SK-N-MC (cell line): ENCODE measurements at regions not wholly inside any gene's neighbourhood (a gene's known extent, or its start where the extent isn't known, plus 50 kb on each side); places are given as distances from the start of the nearest gene placed in this dataset.

Source experiments
- DNase-seq: peaks from one replicate; pipeline ENCODE4 v3.0.0-alpha.2; 2011; ENCODE audit warnings: low read depth, low spot score
- H3K27ac ChIP-seq: fragments of 200-600 bp; sonication (generic); 2 replicates; pipeline ENCODE4 v1.5.1; 2016; ENCODE audit warnings: mixed run types
- H3K36me3 ChIP-seq: fragments of 200-600 bp; sonication (generic); 2 replicates; pipeline ENCODE4 v1.6.1; 2017; ENCODE audit warnings: antibody characterized with exemption, low read length, mixed read lengths; ENCODE audit not compliant: insufficient read depth
- H3K4me3 ChIP-seq: fragments of 200-600 bp; sonication (generic); 2 replicates; pipeline ENCODE4 v1.5.1; 2016
- H3K9ac ChIP-seq: fragments of 200-600 bp; sonication (generic); 2 replicates; pipeline ENCODE4 v1.8.0; 2017; ENCODE audit warnings: mixed run types, mixed read lengths; ENCODE audit not compliant: insufficient read length
- H3K9me3 ChIP-seq: fragments of 200-600 bp; sonication (generic); 2 replicates; pipeline ENCODE4 v1.6.1; 2017; ENCODE audit warnings: low read depth, mild to moderate bottlenecking, antibody characterized with exemption, low read length, moderate library complexity, mixed read lengths
- EZH2 ChIP-seq: fragments of 200-600 bp; sonication (generic); IDR thresholded peaks from one replicate; pipeline ENCODE4 v1.6.1; 2017; ENCODE audit warnings: antibody characterized with exemption
- FOXP2 ChIP-seq: optimal IDR thresholded peaks from 2 replicates; pipeline ENCODE3; 2011; ENCODE audit warnings: mild to moderate bottlenecking, moderate library complexity; ENCODE audit not compliant: insufficient read depth; ENCODE audit errors: extremely low read length, control extremely low read depth
- POLR2AphosphoS5 ChIP-seq: IDR thresholded peaks from 2 replicates; pipeline ENCODE4 v1.6.1; 2012; ENCODE audit warnings: mild to moderate bottlenecking, low read depth, low read length, borderline replicate concordance

DNA sequence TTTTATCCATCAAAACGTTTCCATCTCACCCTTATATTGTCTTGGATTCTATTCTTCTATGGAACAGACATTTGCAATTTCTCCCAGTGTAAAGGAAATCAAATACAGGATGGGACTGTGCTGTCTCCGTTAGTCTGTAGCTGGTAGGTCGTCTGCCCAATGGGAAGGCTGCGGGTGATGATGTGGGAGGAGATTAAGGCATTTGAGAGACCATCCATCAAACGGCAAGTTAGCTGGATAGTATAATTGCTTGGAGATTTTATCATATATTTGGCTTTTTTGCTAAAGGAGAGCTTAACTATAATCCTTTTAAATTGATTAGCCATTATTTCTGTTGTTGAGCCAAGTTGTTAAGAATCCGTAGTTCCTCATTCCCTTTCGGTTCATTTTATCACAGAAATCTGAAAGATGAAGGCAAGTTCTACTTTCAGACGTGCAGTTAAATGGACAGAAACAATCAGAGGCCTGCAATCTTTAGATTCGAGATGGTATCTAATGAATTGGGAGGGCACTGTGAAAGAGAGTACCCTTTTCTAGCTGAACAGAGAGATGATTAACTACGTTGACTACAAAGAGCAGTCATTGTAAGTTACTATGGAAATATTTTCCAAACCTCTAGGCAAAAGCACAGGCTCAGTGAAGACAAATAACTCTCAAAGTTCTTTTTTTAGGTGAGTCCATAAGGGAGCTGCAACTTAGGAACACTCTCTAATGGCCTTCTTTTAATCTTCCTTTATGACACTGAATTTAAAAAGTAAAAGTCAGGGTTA is 253.3 kb upstream of the KIAA1217 start:
- Histone ChIP-seq H3K27ac (no peak overlapping the region), H3K9me3 (no peaks in the 10 kb centered on the region), H3K9ac (no peak overlapping the region), H3K36me3 (no peaks in the 10 kb centered on the region), H3K4me3 (no peak overlapping the region)
- no peak for DNase-seq
- TF ChIP-seq EZH2 = no peak
- TF ChIP-seq FOXP2 = no peak
- no peak for TF ChIP-seq POLR2AphosphoS5

DNA sequence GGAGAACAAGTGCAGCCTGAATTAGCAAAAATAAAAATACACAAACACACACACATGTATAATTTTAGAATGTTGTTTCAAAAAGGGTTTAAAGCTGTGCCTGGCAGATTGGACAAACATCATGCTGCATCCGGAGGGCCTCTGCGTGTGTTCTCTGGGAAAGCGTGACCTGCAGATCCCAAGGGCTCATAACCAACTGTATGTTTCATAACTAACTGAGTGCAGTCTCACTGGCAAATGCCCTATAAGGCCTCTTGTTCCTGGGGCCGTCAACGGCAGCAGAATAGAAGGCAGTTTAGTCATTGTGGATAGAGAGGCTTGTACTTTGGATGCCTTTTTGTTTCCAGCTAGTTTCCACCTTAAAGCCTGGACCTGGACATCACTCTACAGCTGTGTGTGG is 243.8 kb upstream of the KIAA1217 start:
- no peak for DNase-seq
- TF ChIP-seq POLR2AphosphoS5 = no peak
- no peak for TF ChIP-seq EZH2
- no peak for TF ChIP-seq FOXP2

DNA sequence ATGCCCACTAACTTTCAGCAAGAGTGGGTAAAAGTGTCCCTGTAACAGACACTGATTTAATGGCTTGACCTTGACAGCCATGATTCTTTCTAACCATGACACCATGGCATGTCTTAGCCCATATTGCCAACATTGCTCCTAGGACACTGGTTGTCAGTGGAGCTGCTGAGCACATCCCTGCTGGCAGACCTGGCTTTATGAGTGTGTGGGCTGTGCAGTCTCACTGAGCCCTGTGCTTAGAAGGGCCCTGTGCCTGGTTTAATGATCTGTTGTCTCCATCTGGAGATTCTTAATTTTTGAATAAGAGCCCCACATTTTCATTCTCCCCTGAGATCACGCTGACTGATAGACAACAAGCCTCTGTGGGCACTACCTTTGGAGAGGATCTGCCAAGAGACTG is 243.1 kb upstream of the KIAA1217 start:
- no peak overlapping the region for H3K9ac ChIP-seq
- no peaks in the 10 kb centered on the region for H3K9me3 ChIP-seq
- H3K27ac ChIP-seq = no peak overlapping the region
- no peak for DNase-seq
- H3K4me3 ChIP-seq = no peak overlapping the region
- no peaks in the 10 kb centered on the region for H3K36me3 ChIP-seq
- TF ChIP-seq EZH2 = no peak
- TF ChIP-seq FOXP2 = no peak

More for the DNA sequence above, 243.8 kb upstream of the KIAA1217 start:
- Histone ChIP-seq H3K9ac (no peak overlapping the region), H3K9me3 (no peaks in the 10 kb centered on the region), H3K27ac (no peak overlapping the region), H3K4me3 (no peak overlapping the region), H3K36me3 (no peaks in the 10 kb centered on the region)

DNA sequence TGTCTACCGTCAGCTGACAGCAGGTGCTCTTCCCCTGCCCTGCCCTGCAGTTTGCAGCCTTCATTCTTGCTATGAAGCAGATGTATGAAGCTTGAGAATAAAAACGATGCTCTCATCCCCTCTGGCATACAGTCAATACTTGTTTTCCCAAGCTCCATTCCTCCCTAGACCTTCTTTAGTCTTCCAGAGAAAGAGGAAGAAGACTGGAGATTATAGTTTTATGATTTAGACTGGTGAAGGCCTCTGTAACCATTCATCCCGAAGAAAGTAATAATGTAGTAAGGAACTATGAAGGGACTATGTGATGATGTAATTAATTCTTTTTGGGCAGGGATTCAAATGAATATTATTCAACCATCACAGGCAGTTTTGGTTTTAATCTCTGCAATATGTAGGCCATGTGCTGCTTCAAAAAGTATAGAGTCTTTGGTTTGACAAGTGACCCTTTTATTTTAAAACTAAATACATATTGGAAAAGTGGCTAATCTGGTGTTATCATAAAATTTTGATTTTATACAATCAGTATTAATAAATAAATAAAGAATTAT is 242.4 kb upstream of the KIAA1217 start:
- H3K4me3 ChIP-seq = no peak overlapping the region
- H3K27ac ChIP-seq = no peak overlapping the region

DNA sequence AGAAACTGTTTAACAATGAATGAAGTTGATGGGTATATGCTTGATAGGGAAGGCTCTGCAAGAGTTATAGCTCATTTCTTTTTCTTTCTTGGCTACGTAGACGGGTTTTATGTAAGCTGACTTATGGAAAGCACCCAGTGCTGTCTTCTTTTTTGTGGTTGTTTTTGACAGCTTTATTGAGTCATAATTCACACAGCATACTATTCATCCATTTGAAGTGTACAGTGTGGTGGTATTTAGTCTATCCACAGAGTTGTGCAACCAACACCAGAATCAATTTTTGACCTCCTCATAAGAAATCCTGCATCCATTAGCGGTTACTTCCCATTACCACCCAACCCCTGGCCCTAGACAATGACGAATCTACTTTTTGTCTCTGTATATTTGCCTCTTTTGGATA is 240.6 kb upstream of the KIAA1217 start:
- Histone ChIP-seq H3K4me3 (no peak overlapping the region), H3K9me3 (no peaks in the 10 kb centered on the region), H3K9ac (no peak overlapping the region), H3K27ac (no peak overlapping the region), H3K36me3 (no peaks in the 10 kb centered on the region)
- TF ChIP-seq FOXP2 = no peak
- no peak for TF ChIP-seq EZH2
- TF ChIP-seq POLR2AphosphoS5 = no peak
- no peak for DNase-seq

More for the DNA sequence above, 242.4 kb upstream of the KIAA1217 start:
- no peak for DNase-seq
- H3K9ac ChIP-seq = no peak overlapping the region
- TF ChIP-seq EZH2 = no peak
- TF ChIP-seq POLR2AphosphoS5 = no peak
- TF ChIP-seq FOXP2 = no peak
- no peaks in the 10 kb centered on the region for H3K9me3 ChIP-seq
- no peaks in the 10 kb centered on the region for H3K36me3 ChIP-seq

DNA sequence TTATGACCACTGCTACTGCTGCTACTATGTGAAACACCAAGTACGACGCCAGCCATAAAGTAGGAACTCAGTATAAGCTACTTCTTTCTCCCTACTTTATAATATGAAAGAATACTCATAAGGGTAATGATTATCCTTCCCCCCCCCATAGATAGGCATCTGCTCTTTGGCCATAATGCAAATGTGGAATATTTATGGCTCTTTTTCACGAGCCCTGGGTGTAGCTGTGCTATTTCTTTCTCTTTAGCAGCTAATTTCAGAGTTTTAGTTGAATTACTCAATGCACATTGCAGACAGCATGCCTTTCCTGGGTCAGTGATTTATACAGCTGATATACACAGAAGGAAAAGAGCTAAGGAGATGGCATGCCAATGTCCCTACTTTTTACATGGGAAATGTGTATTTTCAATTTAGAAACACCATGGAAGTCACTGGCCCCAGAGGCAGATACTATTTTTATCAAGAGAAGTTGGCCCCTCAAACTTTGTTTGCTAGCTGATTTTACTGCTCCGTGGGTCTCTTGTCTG is 234.1 kb upstream of the KIAA1217 start:
- Histone ChIP-seq H3K36me3 (no peaks in the 10 kb centered on the region), H3K9me3 (no peaks in the 10 kb centered on the region), H3K27ac (peak overlapping the region; percentile 36; the same call in 1 of the 2 replicates), H3K9ac (no peak overlapping the region), H3K4me3 (no peak overlapping the region)
- TF ChIP-seq FOXP2 (no peak), EZH2 (no peak), POLR2AphosphoS5 (no peak)
- DNase-seq = no peak

DNA sequence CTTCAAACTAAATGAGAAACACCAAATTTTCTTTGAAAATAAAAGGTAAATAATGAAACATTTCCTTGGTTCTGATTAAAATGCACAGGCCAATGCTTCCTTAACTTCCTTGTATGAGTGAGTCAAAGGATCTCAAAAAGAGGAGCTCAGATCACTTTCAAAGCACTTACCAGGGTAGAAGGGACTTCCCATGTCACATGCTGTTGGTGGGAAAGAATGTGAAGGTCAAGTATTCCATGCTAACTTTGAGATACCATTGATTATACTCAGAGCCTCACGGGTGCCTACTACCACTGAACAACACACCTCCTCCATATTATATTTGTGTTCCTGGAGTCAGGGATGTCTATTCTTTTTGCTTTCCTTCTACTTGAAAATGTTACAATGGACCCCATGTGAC is 233.5 kb upstream of the KIAA1217 start:
- peak overlapping the region; percentile 36; the same call in 1 of the 2 replicates for H3K27ac ChIP-seq
- H3K9ac ChIP-seq = no peak overlapping the region
- TF ChIP-seq EZH2 (no peak), POLR2AphosphoS5 (no peak), FOXP2 (no peak)
- no peak for DNase-seq
- H3K4me3 ChIP-seq = no peak overlapping the region
- H3K9me3 ChIP-seq = no peaks in the 10 kb centered on the region
- no peaks in the 10 kb centered on the region for H3K36me3 ChIP-seq

DNA sequence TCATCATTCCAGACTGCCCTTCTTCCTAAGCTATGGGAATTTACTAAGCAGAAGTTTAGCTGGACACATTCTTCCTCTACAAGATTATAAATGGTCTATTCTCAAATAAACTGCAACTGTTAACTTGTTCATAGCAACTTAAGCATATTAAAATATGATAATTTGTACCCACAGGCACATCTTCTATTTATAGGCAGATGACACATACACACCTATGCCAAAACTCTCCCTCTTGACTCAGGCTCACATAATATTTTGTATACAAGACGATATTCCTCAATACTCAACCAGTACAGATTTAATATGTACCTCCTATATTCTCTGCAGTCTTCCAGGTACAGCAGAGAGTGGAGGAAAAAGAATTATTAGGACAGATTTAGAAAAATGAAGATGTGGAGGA is 232.7 kb upstream of the KIAA1217 start:
- TF ChIP-seq FOXP2 (no peak), POLR2AphosphoS5 (no peak), EZH2 (no peak)
- no peaks in the 10 kb centered on the region for H3K9me3 ChIP-seq
- H3K4me3 ChIP-seq = peak overlapping the region; percentile 57
- H3K9ac ChIP-seq = no peak overlapping the region
- DNase-seq = no peak
- no peaks in the 10 kb centered on the region for H3K36me3 ChIP-seq
- H3K27ac ChIP-seq = peak overlapping the region; percentile 85; the same call in 1 of the 2 replicates

DNA sequence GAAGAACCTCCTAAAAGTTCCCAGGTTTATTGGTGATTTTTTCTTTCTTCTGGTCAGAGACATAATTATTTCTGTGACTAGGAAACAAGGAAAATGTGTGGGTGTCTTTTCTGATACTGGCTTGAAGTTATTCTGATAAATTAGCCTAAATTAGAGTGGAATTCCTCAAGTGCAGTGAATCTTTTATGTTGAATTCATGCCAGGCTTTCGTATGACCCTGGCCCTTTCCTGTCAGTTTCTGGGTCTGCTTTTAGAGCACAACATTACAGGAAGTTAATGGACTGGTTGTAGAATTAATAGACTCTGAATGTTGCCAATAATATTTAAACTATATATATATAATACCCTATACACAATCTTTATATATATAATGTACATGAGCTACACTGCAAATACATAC is 230.6 kb upstream of the KIAA1217 start:
- Histone ChIP-seq H3K4me3 (peak overlapping the region; percentile 1; the same call in 1 of the 2 replicates), H3K36me3 (no peaks in the 10 kb centered on the region), H3K27ac (peak overlapping the region; percentile 85; the same call in 1 of the 2 replicates), H3K9ac (no peak overlapping the region), H3K9me3 (no peaks in the 10 kb centered on the region)
- TF ChIP-seq EZH2 (no peak), FOXP2 (no peak), POLR2AphosphoS5 (no peak)
- no peak for DNase-seq
